HG03097 (cell line): ENCODE measurements at regions not wholly inside any gene's neighbourhood (a gene's known extent, or its start where the extent isn't known, plus 50 kb on each side); places are given as distances from the start of the nearest gene placed in this dataset.

Experiments used
- ATAC-seq: cut with Tn5 transposase; IDR thresholded peaks from one replicate; pipeline ENCODE4 v1.9.1; 2021; ENCODE audit not compliant: unreplicated experiment, low FRiP score

DNA sequence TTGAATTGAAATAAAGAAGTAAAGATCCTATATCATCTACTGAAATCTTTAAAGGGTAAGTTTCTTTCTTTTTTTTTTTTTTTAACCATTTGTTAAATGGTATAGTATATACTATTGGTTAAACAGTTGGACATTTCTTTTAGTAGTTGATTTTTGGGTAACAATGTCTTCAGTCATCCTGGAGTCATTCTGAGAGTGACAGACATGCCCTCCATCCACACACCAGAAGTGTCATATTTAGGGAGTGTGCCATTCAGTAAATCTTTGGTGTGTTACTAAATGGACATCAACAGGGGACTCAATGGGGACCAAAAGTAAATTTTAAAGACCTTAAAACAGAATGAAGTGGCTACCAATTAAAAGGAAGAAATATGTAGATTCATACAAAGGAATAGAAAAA lies 50.8 kb upstream of the SLC39A10 start:
- no peak for ATAC-seq

DNA sequence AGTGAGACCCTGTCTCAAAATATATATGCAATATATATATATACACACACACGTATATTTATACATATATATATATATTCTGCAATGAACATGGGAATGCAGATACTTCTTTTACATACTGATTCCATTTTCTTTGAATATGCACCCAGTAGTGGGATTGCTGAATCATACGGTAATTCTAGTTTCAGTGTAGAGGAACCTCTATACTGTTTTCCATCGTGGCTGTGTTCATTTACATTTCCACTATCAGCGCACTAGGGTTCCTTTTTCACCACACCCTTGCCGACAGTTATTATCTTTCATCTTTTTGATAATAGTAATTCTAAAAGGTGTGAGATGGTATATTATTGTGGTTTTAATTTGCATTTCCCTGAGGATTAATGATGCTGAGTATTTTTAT lies 52.3 kb upstream of the SLC39A10 start:
- no peak for ATAC-seq

DNA sequence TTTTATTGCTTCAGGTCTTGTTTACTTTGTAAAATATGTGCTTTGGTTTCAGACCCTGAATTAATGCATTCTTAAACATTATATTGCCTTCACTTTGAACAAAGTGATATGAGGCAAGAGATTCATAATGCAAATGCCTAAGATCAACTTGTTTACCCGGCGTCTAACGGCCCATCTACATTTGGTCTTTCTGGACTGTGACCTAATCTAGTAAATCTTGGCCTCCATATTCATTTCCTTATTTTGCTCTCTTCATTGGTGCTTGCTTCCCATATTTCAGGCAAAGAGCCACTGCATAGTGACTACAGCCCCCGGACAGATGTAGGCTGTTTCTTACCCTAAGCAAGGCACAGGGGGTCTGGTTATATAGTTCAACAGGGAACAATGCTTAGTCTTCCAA lies 53.0 kb upstream of the SLC39A10 start:
- ATAC-seq = no peak

DNA sequence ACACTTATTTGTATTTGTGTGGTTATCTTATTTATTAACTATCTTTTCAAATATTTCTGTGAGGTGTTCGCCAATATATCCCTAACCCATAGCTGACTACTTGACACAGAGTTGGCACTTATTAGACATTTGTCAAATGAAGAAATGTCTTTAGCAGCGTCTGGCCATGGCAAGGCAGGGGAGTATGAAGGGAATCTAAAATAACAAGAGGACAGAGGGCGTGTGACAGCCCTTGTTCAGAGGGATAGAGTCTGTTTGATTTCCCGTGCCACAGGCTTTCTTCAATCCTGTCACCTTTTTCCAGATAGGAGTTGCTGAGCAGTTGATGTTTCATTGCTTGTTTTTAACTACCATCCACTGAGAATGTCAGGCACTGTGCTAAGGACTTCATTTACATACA lies 53.6 kb upstream of the SLC39A10 start:
- no peak for ATAC-seq

DNA sequence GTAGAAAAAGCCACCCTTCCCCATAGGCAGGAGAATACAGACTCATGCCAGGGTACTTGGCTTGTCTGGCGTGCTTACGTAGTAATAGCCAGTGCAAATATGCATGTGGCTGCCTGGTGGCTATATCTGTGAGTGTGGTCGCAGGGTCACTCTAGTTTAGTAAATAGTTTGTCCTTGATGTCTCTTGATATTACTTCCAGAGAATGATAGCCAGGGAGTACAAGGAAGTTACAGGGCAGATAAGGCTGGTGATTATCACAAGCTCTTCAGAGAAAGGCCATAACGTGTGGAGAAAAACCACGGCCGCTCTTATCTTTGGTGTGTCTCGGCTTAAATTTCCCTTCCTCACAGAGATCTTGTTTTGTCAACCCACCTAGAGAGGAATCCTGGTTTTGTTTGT lies 54.3 kb upstream of the SLC39A10 start:
- no peak for ATAC-seq

DNA sequence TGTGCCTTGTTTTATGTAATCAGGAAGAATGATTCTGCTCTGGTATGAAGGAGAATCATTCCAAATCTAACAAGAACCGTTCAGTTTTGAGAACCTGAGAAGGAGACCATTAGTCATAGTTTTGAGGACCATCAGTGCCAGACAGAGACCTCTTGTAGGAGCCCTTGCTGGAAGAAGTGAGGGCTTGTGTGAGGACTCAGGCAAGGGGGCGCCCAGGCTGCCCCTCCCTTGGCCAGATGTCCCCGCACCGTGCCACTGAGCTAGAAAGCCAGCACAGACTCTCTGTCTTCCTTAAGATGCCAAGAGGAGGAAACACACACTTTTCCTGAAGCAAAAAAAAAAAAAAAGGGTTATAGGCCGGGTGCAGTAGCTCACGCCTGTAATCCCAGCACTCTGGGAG lies 55.7 kb upstream of the SLC39A10 start:
- no peak for ATAC-seq

DNA sequence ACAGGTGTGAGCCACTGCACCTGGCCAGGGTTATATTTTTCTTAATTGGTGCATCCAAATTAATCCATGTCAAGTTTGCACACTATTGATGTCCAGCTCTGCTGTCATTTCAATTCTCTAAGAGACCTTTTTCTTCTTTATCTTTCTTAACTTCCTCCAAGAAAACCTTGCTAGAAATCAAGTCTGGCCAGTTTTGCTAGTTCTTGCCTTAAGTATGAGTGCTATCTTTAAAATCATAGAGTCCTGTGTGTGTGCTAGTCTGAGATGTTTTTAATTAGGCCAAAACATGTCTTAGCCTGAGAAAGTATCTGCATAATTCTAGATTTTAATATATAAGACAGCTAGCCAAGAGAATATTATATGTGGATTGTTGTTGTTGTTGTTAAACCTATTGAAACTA lies 56.2 kb upstream of the SLC39A10 start:
- ATAC-seq = no peak

DNA sequence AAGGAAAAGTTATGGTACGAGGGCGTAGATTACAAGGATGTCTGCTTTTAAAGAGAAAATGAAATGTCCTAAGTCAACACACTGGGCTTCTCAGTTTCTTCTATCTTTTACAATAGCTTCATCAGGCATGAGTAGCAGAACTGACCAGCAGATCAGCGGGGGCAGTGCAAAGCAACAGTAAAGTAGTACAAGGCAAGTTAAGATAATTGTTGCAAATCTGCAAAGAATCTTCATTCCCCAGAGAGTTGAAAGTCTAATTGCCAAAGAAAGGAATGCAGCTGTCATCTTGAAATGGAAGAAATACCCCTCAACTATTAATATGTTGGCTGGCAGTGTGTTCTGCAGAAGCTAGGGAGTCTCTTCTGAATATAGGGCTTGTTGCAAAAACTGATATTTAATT lies 60.2 kb upstream of the SLC39A10 start:
- ATAC-seq = no peak

DNA sequence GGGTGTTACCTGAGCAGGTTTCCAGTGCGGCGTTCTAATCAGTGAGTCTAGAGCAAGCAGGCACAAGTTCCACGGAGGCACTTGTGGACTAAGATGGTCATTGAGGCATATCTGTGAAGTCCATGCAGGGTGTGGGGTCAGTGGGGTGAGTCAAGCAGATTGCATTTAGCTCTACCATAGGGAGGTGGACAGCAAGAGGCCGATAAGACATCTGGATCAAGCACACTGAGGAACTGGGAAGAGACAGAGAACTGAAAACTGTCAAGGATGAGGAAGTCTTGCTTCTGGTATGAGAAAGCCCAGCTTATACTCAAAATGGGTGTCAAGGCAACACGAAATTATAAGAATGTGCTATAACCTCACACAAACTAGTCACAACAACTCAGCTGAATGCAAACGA lies 61.2 kb upstream of the SLC39A10 start:
- ATAC-seq = no peak

DNA sequence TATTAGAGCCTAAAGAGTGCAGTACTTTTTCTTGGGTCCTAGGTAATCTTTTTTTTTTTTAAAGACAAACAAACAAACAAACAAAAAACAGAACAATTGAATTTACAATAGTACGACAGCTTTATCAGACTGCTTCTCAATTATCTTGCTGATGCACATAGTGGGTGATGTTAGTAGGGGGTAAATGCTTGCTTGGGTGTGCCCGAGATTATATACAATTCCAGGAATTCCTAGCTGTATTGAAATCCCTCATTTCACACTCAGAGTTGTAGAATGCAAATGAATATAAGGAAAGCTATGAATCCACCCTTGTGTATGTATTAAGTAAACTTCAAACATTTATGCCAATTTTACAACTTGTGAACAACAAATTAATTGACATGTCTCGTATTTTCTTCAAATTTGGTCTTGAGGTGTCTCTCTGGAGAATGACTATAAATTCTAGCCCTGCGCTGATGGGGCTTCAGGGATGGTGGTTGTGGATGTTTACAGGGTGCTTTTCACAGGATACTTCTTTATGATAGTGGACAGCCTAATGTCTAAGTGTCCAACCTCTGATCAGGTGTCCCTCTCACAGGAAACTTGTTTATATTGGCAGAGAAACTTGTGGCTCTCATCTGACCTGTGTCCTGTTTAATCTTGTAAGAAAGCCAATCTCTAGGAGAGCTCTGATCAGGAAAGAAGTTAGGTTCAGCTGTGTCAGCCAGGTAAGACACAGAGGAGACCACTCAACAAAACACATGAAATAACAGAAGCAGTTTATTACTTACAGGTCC lies 61.9 kb upstream of the SLC39A10 start:
- ATAC-seq = no peak

DNA sequence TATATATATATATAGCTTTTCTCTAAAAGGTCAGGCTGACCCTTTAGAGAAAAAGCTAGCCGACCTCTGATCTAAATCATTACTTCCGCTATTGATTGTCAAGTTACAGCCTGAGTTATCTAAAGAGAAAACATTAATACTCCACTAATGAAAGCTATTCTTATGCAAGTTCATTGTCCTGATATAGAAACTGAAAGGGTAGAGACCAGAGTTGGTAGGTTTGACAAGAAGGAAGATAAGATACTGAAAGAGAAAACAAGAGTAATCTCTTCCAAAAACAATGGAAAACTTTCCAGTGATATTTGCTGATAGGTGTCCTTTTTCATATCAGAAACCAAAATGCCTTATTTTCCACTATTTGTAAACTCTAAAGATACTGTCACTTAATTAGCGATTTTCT lies 62.8 kb upstream of the SLC39A10 start:
- no peak for ATAC-seq

DNA sequence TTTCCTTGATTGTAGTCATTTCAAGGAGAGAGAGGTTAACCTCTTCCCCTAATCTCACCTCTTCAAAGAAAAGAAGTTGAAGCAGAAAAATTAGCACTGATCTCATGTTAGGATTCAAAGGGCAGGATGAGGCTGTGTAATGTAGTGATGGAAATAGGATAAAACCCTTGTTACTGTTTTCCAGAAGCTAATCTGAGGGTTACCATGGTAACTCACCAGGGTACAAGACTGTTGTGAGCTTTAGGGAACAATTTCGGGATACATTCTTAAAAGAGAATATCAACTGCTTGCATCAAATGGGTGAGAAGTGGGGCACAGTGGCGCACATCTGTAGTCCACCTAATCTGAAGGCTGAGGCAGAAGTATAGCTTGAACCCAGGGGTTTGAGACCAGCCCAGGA lies 64.9 kb upstream of the SLC39A10 start:
- ATAC-seq = no peak

DNA sequence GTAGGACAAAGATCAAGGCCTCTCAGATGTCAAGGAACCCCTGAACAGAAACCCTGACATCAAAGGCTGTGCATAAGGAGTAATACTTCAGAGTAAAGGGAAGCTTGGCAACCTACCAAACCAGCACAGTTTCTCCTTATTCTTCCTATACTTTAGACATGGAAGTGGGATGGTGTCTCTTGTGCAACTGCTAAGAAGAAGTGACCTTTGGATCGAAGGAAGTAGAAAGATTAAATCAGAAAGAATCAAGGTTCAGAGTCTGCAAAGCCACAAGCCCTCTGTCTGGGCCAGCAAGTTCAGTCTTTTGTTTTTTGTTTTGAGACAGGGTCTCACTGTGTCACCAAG lies 66.2 kb upstream of the SLC39A10 start:
- ATAC-seq = no peak

DNA sequence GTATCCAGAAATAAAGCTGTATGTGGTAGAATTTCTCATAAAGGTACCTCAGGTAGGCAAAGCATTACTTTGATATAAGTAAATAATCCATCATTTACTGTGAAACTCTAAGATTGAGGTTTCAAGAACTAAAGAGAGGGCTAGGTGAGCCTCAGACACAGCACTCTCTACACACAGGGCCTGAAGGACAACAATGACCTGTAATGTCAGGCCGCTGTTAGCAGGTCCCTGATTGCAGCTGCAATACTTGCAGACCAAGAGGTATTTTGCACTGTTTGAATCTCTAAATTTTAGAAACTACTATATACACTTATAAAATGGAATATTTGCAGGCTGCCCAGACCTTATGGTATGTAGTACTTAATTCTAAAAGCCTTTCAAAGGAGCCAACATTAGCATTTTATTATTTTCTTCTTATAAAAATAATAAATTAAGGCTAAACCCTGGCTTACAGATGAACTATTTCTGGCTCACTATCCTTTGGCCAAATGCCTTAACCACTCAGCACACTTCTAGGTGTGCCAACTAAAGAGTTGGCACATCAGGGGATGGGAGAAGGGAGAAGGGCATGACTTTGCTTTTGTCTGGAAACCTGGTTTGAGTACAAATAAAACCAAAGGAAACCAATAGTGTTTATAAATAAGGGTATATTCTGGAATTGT lies 66.7 kb upstream of the SLC39A10 start:
- no peak for ATAC-seq

DNA sequence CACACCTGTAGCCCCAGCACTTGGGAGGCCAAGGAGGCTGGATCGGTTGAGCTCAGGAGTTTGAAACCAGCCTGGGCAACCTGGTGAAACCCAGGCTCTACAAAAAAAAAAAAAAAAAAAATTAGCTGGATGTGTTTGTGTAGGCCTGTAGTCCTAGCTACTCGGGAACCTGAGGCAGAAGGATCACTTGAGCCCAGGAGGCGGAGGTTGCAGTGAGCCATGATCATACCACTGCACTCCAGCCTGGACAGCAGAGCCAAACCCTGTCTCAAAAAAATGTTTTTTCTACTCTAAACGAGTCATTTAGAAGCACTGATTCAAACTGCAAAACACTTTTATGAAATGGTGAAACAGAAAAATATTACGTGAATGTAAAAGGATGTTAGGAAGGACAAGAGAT lies 69.1 kb upstream of the SLC39A10 start:
- no peak for ATAC-seq

DNA sequence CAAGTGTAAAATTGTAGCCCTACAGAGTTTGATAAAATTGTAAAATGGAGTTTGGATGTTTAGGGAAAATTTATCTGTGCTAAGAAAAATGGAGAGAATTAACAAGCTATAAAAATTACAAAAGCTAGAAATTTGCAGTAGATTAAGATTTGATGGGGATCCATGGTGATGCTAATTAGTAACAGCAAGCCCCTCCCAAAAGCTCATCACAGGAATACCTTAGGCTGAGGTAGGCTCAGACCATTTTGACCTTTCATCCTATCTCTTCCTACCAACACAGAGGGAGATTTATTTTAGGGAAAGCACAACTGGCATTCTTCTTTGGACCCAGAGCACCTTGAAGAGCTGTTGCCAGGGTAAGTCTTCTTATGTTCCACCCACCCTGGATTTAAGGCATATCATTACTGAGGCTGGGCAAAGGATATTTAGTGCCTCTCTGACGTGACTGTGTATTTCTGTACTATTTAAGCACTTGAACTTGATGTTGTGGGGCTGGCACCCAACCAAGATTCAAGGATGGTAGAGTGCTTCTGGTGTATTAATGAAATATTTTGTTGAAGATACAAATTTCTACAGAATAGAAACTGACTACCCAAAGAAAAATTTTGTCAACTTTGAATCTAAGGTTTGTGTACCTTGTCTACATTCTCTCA lies 70.8 kb upstream of the SLC39A10 start:
- no peak for ATAC-seq

DNA sequence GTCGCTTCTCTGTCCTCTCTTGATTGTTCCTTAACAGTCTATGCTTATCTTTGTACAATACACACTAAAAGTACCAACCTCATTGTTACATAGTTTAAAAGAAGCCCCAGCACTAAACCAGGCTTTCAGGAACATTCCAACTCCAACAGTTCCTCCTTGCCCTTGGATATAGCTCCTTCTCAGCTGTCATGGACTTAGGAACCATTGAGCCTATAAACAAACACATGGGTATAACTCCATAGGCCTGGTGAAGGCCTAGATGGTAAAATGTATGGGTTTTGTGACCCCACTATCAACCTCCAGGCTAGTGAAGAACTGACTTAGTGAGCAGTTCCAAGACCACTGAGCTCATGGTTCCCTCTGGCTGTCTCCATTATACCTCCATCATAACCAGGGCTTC lies 74.8 kb upstream of the SLC39A10 start:
- ATAC-seq = no peak

DNA sequence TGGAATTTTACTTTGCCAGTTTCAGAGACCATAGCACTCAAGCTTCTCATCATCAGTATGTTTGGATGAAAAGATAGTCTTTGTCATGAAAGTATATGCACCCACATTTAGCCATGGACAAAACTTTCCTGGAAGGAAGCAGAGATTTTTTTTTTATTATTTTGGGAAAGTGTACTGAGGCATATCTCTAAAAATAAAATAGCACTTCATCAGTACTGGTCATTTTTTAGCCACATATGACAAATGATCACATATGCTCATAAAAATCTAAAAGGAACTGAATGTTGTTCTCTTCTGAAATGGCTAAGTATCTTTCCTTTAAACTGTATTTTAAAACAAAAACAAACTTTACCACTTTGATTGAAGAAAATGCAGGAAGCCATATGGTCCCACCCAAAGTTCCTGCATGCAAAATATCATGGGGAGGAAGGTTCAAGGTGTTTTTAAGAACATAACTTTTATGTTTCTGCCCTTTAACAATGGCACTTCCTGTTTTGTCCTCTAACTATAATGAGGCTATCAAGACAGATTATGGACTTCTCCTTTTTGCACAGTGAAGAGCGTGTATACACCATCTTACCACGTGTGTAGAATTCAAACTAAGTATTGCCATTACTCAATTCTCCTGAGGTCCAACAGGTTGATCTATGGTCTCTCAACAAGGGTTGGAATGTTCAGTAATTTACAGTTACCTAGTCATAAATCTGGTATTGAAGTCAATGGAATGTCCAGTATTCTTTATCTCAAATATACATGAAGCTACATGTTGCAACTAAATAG lies 77.1 kb upstream of the SLC39A10 start:
- no peak for ATAC-seq

DNA sequence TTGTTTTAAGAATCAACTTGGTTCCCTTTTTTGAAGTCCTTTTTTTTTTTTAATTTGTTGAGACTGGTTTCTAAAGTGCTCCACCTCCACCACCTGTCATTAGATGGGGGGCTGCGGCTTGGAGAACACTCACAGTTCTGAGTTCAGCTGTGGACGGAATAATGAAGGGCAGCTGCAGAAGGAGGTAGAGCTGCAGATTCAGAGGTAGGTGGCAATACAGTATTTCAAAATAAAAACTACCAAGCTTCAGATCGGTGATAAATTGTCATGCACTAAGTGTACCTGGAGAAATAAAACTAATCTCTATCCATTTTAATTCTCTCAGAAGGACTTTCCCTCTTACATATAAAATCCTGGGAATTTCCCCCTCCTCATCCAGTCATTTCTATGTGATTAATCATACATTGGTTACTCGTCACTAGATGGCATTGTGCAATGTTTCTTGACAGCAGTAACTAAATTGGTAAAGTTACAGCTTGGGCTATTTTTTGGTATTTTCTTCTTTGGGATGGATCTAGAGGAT lies 81.1 kb upstream of the SLC39A10 start:
- peak; percentile 73 for ATAC-seq

DNA sequence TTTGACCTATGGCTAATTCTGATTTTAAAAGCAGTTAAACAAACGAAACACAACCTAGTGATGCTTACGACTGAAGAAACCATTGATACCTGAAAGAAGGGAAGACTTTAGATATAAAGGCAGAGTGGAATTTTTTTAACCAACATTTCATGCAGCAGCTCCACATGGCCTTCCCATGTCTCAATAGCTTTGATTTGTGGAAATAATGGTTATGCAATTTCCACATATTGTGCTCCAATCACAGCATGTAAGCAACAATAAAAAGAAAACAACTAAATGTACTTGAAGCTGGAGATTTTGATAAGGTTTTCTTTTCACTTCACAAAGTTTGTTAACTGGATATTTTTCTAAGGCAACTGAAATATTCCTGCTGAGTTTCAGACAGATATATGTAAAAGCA lies 82.0 kb upstream of the SLC39A10 start:
- no peak for ATAC-seq

DNA sequence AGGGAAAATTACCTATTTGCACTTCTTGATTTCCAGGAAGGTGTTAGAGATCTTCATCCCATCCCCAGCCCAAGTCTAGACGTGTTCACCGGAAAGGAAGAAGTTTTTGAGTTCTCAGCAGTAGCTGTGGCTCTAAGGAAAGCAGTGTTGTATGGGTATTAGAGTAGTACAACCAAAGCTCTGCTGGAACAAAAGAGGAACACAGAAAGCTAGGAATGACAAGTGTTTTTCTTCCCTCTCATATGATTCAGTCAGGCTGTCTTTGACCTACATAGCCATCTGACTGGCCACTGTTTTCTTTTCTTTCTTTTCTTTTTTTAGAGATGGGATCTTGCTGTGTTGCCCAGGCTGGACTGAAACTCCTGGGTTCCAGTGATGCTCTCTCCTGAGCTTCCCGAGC lies 82.7 kb upstream of the SLC39A10 start:
- ATAC-seq = no peak
